ENCODE measurements at regions not wholly inside any gene's neighbourhood (a gene's known extent, or its start where the extent isn't known, plus 50 kb on each side); places are given as distances from the start of the nearest gene placed in this dataset.

- Histone ChIP-seq H3K27ac (ENCODE audit: low read depth in 2 of 2, low read length in 2 of 2) (no peak overlapping the region), H3K4me3 (ENCODE audit: low read length in 2 of 2) (no peak overlapping the region), H3K9me3 (ENCODE audit: control insufficient read depth in 2 of 2, low read length in 2 of 2) (peaks cover 0 to 2% of the 10 kb centered on the region in 2 donors), H3K4me1 (ENCODE audit: control insufficient read depth in 2 of 2, insufficient read depth in 2 of 2, low read length in 2 of 2) (no peaks in the 10 kb centered on the region), H3K36me3 (ENCODE audit: control insufficient read depth in 2 of 2, insufficient read depth in 2 of 2, low read length in 2 of 2) (no peaks in the 10 kb centered on the region), H3K9ac (ENCODE audit: low read depth in 1 of 2, low read length in 2 of 2) (no peak overlapping the region), H3K27me3 (ENCODE audit: control insufficient read depth in 2 of 2, insufficient read depth in 2 of 2, low read length in 2 of 2) (no peaks in the 10 kb centered on the region)
Observed at GRCh38 chr4:59848457-59848856, 1351.7 kb upstream of the ADGRL3 start.

DNA sequence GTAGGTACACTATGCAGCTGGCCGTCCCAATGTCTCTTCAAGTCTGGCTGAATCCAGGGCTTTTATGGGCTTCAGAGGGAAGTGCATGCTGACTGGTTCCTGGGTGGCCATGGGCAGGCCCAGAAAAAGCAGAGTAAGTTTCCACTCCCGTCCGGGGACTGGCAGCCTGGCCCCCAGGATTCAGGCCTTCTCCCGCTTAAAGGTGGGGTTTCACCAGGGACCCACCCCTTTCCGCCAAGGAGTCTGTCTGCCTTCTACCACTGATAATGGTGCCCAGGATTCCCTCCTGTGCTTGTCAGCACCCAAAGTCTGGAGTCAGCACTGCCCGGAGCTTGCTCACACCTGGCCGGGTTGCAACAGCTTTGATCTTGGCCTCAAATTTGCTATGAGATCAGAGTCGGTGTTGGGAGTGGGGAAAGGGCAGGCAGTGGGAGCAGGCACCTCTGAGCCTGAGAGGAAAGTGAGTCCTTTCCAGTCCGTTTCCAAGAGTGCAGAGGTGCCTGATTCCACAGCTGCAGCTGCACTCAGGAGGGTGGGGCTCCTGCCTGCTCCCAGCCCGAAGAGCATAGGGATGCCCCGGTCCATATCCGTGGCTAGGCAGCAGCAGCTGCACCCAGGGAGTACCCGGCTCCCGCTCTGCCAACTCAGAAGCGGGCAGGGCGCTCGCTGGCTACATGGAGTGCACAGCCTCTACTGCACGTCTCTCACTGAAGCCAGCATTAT is 1344.3 kb upstream of the ADGRL3 start:
- H3K9me3 ChIP-seq (ENCODE audit: control insufficient read depth in 2 of 2, low read length in 2 of 2), result peaks cover 0 to 4% of the 10 kb centered on the region in 2 donors
- H3K9ac ChIP-seq (ENCODE audit: low read depth in 1 of 2, low read length in 2 of 2), result no peak overlapping the region
- no peak overlapping the region for H3K4me3 ChIP-seq (ENCODE audit: low read length in 2 of 2)
- no peaks in the 10 kb centered on the region for H3K4me1 ChIP-seq (ENCODE audit: control insufficient read depth in 2 of 2, insufficient read depth in 2 of 2, low read length in 2 of 2)
- no peak overlapping the region for H3K27ac ChIP-seq (ENCODE audit: low read depth in 2 of 2, low read length in 2 of 2)
- H3K36me3 ChIP-seq (ENCODE audit: control insufficient read depth in 2 of 2, insufficient read depth in 2 of 2, low read length in 2 of 2), result no peaks in the 10 kb centered on the region
- no peaks in the 10 kb centered on the region for H3K27me3 ChIP-seq (ENCODE audit: control insufficient read depth in 2 of 2, insufficient read depth in 2 of 2, low read length in 2 of 2)

GRCh38 chr4:59869056-59869455 is 1331.1 kb upstream of the ADGRL3 start:
- Histone ChIP-seq H3K36me3 (ENCODE audit: control insufficient read depth in 2 of 2, insufficient read depth in 2 of 2, low read length in 2 of 2) (no peaks in the 10 kb centered on the region), H3K4me1 (ENCODE audit: control insufficient read depth in 2 of 2, insufficient read depth in 2 of 2, low read length in 2 of 2) (no peaks in the 10 kb centered on the region), H3K4me3 (ENCODE audit: low read length in 2 of 2) (no peak overlapping the region), H3K9me3 (ENCODE audit: control insufficient read depth in 2 of 2, low read length in 2 of 2) (no peaks in the 10 kb centered on the region), H3K9ac (ENCODE audit: low read depth in 1 of 2, low read length in 2 of 2) (no peak overlapping the region), H3K27me3 (ENCODE audit: control insufficient read depth in 2 of 2, insufficient read depth in 2 of 2, low read length in 2 of 2) (no peaks in the 10 kb centered on the region), H3K27ac (ENCODE audit: low read depth in 2 of 2, low read length in 2 of 2) (no peak overlapping the region)

- Histone ChIP-seq H3K27me3 (ENCODE audit: control insufficient read depth in 2 of 2, insufficient read depth in 2 of 2, low read length in 2 of 2) (no peaks in the 10 kb centered on the region), H3K27ac (ENCODE audit: low read depth in 2 of 2, low read length in 2 of 2) (no peak overlapping the region), H3K9ac (ENCODE audit: low read depth in 1 of 2, low read length in 2 of 2) (no peak overlapping the region), H3K9me3 (ENCODE audit: control insufficient read depth in 2 of 2, low read length in 2 of 2) (no peaks in the 10 kb centered on the region), H3K36me3 (ENCODE audit: control insufficient read depth in 2 of 2, insufficient read depth in 2 of 2, low read length in 2 of 2) (no peaks in the 10 kb centered on the region), H3K4me3 (ENCODE audit: low read length in 2 of 2) (no peak overlapping the region), H3K4me1 (ENCODE audit: control insufficient read depth in 2 of 2, insufficient read depth in 2 of 2, low read length in 2 of 2) (no peaks in the 10 kb centered on the region)
Observed at GRCh38 chr4:59869559-59869958, 1330.6 kb upstream of the ADGRL3 start.

DNA sequence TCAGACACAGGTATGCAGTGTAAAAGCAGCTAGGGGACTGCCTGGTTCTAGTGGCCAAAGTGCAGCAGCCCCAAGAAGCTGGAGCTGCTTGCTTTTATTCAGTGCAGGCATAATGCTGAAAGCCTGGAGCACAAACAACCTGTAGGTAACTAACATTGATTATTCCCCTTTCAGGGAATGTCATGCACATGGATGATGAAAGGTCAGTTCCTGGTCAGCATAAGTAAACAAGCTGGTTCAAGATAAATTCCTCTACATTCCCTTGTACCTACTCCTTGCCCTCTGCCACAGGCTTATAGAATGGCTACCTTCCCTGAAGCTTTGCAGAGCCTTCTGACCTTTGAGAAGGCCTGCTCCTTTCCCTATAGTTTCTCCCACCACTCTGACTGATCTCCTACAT is 1318.5 kb upstream of the ADGRL3 start:
- no peaks in the 10 kb centered on the region for H3K9me3 ChIP-seq (ENCODE audit: control insufficient read depth in 2 of 2, low read length in 2 of 2)
- no peak overlapping the region for H3K9ac ChIP-seq (ENCODE audit: low read depth in 1 of 2, low read length in 2 of 2)
- no peak overlapping the region for H3K4me3 ChIP-seq (ENCODE audit: low read length in 2 of 2)
- H3K36me3 ChIP-seq (ENCODE audit: control insufficient read depth in 2 of 2, insufficient read depth in 2 of 2, low read length in 2 of 2), result no peaks in the 10 kb centered on the region
- H3K27ac ChIP-seq (ENCODE audit: low read depth in 2 of 2, low read length in 2 of 2), result no peak overlapping the region
- no peaks in the 10 kb centered on the region for H3K4me1 ChIP-seq (ENCODE audit: control insufficient read depth in 2 of 2, insufficient read depth in 2 of 2, low read length in 2 of 2)
- no peaks in the 10 kb centered on the region for H3K27me3 ChIP-seq (ENCODE audit: control insufficient read depth in 2 of 2, insufficient read depth in 2 of 2, low read length in 2 of 2)

GRCh38 chr4:59904331-59904730 is 1295.8 kb upstream of the ADGRL3 start:
- H3K9me3 ChIP-seq (ENCODE audit: control insufficient read depth in 2 of 2, low read length in 2 of 2), result peaks cover 0 to 2% of the 10 kb centered on the region in 2 donors
- H3K4me3 ChIP-seq (ENCODE audit: low read length in 2 of 2), result no peak overlapping the region
- H3K27me3 ChIP-seq (ENCODE audit: control insufficient read depth in 2 of 2, insufficient read depth in 2 of 2, low read length in 2 of 2), result no peaks in the 10 kb centered on the region
- no peak overlapping the region for H3K9ac ChIP-seq (ENCODE audit: low read depth in 1 of 2, low read length in 2 of 2)
- H3K36me3 ChIP-seq (ENCODE audit: control insufficient read depth in 2 of 2, insufficient read depth in 2 of 2, low read length in 2 of 2), result no peaks in the 10 kb centered on the region
- H3K4me1 ChIP-seq (ENCODE audit: control insufficient read depth in 2 of 2, insufficient read depth in 2 of 2, low read length in 2 of 2), result no peaks in the 10 kb centered on the region
- H3K27ac ChIP-seq (ENCODE audit: low read depth in 2 of 2, low read length in 2 of 2), result no peak overlapping the region

GRCh38 chr4:59920416-59920815 is 1279.7 kb upstream of the ADGRL3 start:
- Histone ChIP-seq H3K4me1 (ENCODE audit: control insufficient read depth in 2 of 2, insufficient read depth in 2 of 2, low read length in 2 of 2) (no peaks in the 10 kb centered on the region), H3K27me3 (ENCODE audit: control insufficient read depth in 2 of 2, insufficient read depth in 2 of 2, low read length in 2 of 2) (no peaks in the 10 kb centered on the region), H3K27ac (ENCODE audit: low read depth in 2 of 2, low read length in 2 of 2) (no peak overlapping the region), H3K9me3 (ENCODE audit: control insufficient read depth in 2 of 2, low read length in 2 of 2) (peaks cover 0 to 2% of the 10 kb centered on the region in 2 donors), H3K9ac (ENCODE audit: low read depth in 1 of 2, low read length in 2 of 2) (no peak overlapping the region), H3K4me3 (ENCODE audit: low read length in 2 of 2) (no peak overlapping the region), H3K36me3 (ENCODE audit: control insufficient read depth in 2 of 2, insufficient read depth in 2 of 2, low read length in 2 of 2) (no peaks in the 10 kb centered on the region)

- Histone ChIP-seq H3K27ac (ENCODE audit: low read depth in 2 of 2, low read length in 2 of 2) (no peak overlapping the region), H3K4me3 (ENCODE audit: low read length in 2 of 2) (no peak overlapping the region), H3K36me3 (ENCODE audit: control insufficient read depth in 2 of 2, insufficient read depth in 2 of 2, low read length in 2 of 2) (no peaks in the 10 kb centered on the region), H3K27me3 (ENCODE audit: control insufficient read depth in 2 of 2, insufficient read depth in 2 of 2, low read length in 2 of 2) (no peaks in the 10 kb centered on the region), H3K9me3 (ENCODE audit: control insufficient read depth in 2 of 2, low read length in 2 of 2) (no peaks in the 10 kb centered on the region), H3K4me1 (ENCODE audit: control insufficient read depth in 2 of 2, insufficient read depth in 2 of 2, low read length in 2 of 2) (no peaks in the 10 kb centered on the region), H3K9ac (ENCODE audit: low read depth in 1 of 2, low read length in 2 of 2) (no peak overlapping the region)
Observed at GRCh38 chr4:59925290-59925689, 1274.8 kb upstream of the ADGRL3 start.

GRCh38 chr4:59936566-59936965 is 1263.6 kb upstream of the ADGRL3 start:
- Histone ChIP-seq H3K4me3 (ENCODE audit: low read length in 2 of 2) (no peak overlapping the region), H3K27ac (ENCODE audit: low read depth in 2 of 2, low read length in 2 of 2) (no peak overlapping the region), H3K27me3 (ENCODE audit: control insufficient read depth in 2 of 2, insufficient read depth in 2 of 2, low read length in 2 of 2) (no peaks in the 10 kb centered on the region), H3K9ac (ENCODE audit: low read depth in 1 of 2, low read length in 2 of 2) (no peak overlapping the region), H3K36me3 (ENCODE audit: control insufficient read depth in 2 of 2, insufficient read depth in 2 of 2, low read length in 2 of 2) (no peaks in the 10 kb centered on the region), H3K9me3 (ENCODE audit: control insufficient read depth in 2 of 2, low read length in 2 of 2) (no peaks in the 10 kb centered on the region), H3K4me1 (ENCODE audit: control insufficient read depth in 2 of 2, insufficient read depth in 2 of 2, low read length in 2 of 2) (no peaks in the 10 kb centered on the region)

DNA sequence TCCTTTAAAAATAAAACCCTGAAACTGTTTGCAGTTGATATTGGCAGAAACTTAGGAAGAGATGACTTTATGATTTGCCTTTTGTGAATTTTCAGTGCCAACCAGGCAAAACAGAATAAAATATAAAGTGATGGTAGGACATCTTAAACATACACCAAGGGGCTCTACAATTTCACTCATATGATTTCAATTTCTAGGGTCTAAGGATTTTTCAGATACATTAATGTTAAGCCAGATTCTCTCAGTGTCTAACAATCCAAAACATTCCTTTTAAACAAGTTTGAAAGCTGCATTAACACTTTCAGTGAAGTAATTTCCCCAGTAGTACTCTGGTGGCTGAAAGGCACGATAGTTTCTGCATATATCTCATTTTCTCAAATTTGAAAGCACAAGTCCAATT is 1262.0 kb upstream of the ADGRL3 start:
- Histone ChIP-seq H3K4me3 (ENCODE audit: low read length in 2 of 2) (no peak overlapping the region), H3K4me1 (ENCODE audit: control insufficient read depth in 2 of 2, insufficient read depth in 2 of 2, low read length in 2 of 2) (no peaks in the 10 kb centered on the region), H3K36me3 (ENCODE audit: control insufficient read depth in 2 of 2, insufficient read depth in 2 of 2, low read length in 2 of 2) (no peaks in the 10 kb centered on the region), H3K9me3 (ENCODE audit: control insufficient read depth in 2 of 2, low read length in 2 of 2) (no peaks in the 10 kb centered on the region), H3K27me3 (ENCODE audit: control insufficient read depth in 2 of 2, insufficient read depth in 2 of 2, low read length in 2 of 2) (no peaks in the 10 kb centered on the region), H3K9ac (ENCODE audit: low read depth in 1 of 2, low read length in 2 of 2) (no peak overlapping the region), H3K27ac (ENCODE audit: low read depth in 2 of 2, low read length in 2 of 2) (no peak overlapping the region)

Data from mucosa of rectum (tissue), 2 donors.